Stimulated activated naive CD8-positive, alpha-beta T cell treated with anti-CD3 and anti-CD28 coated beads, Interleukin-15, Interleukin-2, amounts not matched to agents 100 U/mL and 50 U/mL, for 24 hours (primary cell): ENCODE measurements at regions not wholly inside any gene's neighbourhood (a gene's known extent, or its start where the extent isn't known, plus 50 kb on each side); places are given as distances from the start of the nearest gene placed in this dataset.
"Not testable (repeated sequence)": the region's sequence is repeated elsewhere in the genome, so short reads cannot be mapped to it uniquely, and the experiment has no call there.

ENCODE experiments used
- ATAC-seq: fragments of 150-1000 bp; cut with Tn5 transposase; one replicate; pipeline ENCODE4 v1.10.0; 2021
- DNase-seq: peaks from one replicate; pipeline ENCODE4 v3.0.0; 2021

DNA sequence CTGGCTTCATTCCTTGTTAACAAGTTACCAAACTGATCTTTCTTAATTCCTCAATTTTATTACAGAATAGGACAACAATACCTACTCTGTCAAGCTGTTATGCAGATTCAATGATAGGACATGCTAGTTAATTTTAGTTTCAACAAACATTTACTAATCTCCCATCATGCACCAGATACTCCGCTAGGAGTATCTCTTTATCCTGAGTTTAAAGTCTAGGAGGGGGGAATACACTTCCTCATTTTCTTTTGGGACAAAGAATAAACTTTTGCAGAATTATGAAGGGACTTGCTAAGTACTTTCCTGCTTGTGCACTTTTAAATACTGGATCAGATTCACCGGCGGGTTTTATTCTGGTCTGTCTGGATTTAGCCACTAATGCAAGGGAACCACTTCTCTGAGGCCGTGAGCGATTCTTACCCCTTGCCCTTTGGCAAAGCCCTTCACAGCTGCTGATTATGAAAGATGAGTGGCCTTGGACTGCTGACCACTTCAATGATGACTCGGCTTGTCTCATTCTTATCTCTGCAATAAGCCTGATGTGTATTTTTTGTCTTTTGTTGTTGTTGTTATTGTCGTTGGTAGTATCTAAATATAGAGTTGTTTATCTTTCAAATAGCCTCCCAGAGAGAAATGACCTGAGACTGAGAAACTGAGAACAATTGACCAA, 73.9 kb downstream of the RMI1 start:
- DNase-seq (no peak), ATAC-seq (no peak)

DNA sequence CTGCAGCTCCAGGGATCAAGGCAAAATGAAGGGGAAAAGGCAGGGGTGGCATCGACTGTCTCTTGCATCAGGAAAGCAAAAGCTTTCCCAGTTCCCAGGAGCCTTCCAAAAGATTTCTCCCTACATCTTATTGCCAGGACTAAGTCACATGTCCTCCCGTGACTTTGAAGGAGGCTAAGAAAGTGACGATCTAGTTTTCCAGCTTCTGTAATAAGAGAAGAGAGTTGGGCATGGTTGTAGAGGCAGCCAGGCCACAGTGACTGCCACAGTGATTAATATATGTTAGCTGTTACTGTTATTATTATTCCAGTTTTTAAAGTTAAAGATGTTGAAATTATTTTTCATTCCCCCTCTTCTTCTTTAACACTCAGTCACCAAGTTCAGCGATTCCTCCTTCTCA, 77.1 kb downstream of the RMI1 start:
- ATAC-seq: no peak
- no peak for DNase-seq

- ATAC-seq: no peak
- DNase-seq: no peak
These were observed 79.3 kb downstream of the RMI1 start for GRCh38 chr9:84059936-84060335.

GRCh38 chr9:84061613-84062193, 81.1 kb downstream of the RMI1 start:
- DNase-seq (no peak), ATAC-seq (no peak)

GRCh38 chr9:84062538-84062937, 81.9 kb downstream of the RMI1 start:
- DNase-seq (no peak), ATAC-seq (no peak)

- DNase-seq (no peak), ATAC-seq (no peak)
These were observed 87.2 kb downstream of the RMI1 start for GRCh38 chr9:84067821-84068220.

DNA sequence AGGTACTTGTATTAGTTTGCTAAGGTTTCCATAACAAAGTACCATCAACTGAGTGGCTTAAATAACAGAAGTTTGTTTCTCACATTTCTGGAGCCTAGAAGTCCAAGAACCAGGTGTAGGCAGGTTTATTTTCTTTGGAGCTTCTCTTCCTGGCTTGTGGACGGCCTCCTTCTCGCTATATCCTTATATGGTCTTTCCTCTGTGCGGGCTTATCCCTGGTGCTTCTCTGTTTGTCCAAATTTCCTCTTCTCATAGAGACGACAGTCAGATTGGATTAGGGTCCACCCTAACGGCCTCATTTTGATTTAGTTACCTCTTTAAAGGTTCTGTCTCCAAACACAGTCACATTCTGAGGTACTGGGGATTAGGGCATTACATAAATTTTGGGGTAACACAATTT, 88.3 kb downstream of the RMI1 start:
- ATAC-seq (no peak), DNase-seq (no peak)

- ATAC-seq: no peak
- DNase-seq: no peak
These were observed 90.0 kb downstream of the RMI1 start for GRCh38 chr9:84070590-84070989.

DNA sequence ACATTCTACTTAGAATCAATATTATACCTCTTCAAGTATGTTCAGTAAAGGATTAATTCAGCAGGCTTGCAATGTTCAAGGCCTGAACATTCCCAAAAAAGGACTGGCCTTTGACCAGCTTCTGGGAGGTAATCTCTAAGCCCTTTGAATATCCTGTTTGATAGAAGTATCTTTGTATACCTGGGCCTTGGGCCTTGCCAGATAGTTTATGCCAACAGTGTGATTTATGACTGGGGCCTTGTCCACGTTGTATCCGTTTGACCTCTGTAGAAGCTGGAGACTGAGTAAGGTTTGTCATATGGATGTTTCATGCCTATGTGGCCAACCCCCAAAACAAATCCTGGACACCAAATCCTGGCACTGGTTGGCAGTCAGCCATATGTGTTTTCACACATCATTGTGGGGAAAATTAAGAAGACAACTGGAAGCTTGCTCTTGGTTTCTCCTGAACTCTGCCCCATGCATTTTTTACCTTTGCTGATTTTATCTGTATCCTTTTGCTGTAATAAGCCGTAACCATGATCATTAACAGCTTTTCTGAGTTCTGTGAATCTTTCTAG, 92.1 kb downstream of the RMI1 start:
- DNase-seq (no peak), ATAC-seq (no peak)

GRCh38 chr9:84075004-84075403, 94.4 kb downstream of the RMI1 start:
- no peak for ATAC-seq
- DNase-seq: no peak

- DNase-seq (no peak), ATAC-seq (no peak)
These were observed 95.8 kb downstream of the RMI1 start for GRCh38 chr9:84076384-84076783.

DNA sequence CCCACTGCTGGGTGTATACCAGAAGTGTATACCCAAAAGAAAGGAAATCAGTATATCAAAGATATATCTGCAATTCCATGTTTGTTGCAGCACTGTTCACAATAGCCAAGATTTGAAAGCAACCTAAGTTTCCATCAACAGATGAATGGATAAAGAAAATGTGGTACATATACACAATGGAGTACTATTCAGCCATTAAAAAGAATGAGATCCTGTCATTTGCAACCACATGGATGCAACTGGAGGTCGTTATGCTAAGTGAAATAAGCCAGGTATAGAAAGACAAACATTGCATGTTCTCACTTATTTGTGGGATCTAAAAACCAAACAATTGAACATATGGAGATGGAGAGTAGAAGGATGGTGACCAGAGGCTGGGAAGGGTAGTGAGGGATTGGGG, 97.2 kb downstream of the RMI1 start:
- not testable (repeated sequence) for ATAC-seq

DNA sequence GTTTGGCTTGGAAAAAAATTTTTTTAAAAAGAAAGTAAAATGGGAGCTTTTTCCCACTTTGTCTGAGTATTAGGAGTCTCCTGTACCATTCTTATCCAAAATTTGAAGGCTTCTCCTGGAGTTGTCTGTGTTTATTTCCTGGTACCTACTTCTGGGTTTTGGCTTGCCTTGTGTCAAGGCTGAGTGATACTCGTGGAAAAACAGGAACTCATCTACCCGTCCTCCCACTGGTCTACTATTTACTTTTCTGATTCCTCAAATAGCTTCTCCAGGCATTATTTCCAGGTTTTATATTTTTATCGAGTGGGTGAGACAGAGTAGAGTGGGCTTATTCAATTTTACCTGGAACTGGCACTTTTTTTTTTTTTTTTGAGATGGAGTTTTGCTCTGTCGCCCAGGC, 99.4 kb downstream of the RMI1 start:
- ATAC-seq (no peak), DNase-seq (no peak)

More for the DNA sequence above, 97.2 kb downstream of the RMI1 start:
- not testable (repeated sequence) for DNase-seq

GRCh38 chr9:84101964-84102632, 121.5 kb downstream of the RMI1 start:
- ATAC-seq (no peak), DNase-seq (no peak)

DNA sequence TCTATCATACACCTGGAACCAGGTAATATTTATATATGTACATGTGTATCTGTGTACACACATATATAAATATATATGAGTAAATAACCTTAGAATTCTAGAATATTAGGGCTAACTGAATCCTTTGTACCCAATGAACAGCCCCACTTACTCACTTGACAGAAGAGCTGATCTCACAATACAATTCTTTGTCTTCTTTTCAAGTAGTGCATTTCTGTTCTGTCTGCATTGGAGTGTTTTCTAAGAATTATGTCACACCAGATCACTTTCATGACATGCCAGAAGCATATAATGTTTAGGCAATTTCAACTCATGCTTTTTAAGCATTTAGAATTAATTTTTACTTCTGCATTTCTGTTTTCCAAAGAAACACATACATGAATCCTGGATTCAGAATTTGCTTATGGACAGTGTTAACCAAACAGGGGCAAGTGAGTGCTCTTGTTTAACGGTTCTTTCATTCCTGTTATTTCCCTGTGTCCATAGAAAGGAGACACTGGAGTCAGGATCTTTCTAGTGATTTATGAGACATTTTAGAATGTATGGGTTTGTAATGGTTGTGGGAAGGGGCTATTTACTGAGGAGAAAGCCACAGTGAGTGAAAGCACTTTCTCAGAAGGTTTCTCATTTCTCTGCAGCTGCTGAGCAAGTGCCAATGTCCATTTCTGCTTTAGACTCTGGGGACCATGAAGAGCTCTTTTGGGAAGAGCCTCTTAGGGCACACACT, 123.2 kb downstream of the RMI1 start:
- DNase-seq (no peak), ATAC-seq (no peak)

GRCh38 chr9:84107081-84107480, 126.5 kb downstream of the RMI1 start:
- no peak for ATAC-seq
- DNase-seq: no peak

GRCh38 chr9:84107995-84108394, 127.4 kb downstream of the RMI1 start:
- DNase-seq (no peak), ATAC-seq (no peak)

DNA sequence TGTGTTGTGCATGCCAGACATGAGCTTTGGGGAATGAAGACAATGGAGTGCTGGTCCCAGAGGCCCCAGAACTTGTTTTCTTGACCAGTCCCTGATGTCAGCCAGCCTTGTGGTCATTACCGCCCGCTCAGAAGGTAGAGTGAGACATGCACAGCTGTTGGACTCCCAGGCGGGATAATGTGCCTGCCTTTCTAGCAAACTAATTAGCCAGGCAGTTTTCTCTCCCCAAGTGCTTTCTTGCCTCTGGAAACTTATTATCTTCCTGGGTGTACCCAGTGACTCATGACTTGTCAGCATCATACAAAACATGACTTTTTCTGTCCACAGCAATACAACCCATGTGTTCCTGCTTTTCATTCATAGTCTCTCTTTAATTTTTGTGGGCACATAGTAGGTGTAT, 131.1 kb downstream of the RMI1 start:
- DNase-seq (no peak), ATAC-seq (no peak)

DNA sequence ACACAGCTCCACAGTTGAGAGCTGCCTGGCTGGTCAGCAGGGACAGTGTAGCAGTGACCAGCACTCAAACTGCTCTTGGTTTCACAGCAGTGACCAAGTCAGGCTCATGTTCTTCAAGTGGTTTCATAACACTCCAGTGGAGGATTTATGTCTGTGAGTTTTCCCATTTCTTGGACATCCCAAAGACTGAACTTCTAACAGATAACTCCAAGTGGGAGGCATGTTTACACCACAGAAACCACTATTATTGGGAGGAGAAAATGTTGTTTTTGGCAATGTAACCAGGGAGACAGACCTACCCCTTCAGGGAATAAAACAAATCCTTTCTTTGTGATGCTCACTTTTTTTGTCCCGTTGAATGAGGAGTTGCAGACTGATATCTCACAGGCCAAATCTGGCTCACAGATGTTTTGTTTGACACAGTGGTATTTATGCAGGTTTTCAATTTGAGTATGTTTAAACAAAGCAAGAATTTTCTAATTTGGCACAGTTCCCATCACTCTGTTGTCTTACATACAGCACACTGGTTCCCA, 141.5 kb downstream of the RMI1 start:
- no peak for DNase-seq
- no peak for ATAC-seq

GRCh38 chr9:84122572-84122971, 142.0 kb downstream of the RMI1 start:
- ATAC-seq (no peak), DNase-seq (no peak)

DNA sequence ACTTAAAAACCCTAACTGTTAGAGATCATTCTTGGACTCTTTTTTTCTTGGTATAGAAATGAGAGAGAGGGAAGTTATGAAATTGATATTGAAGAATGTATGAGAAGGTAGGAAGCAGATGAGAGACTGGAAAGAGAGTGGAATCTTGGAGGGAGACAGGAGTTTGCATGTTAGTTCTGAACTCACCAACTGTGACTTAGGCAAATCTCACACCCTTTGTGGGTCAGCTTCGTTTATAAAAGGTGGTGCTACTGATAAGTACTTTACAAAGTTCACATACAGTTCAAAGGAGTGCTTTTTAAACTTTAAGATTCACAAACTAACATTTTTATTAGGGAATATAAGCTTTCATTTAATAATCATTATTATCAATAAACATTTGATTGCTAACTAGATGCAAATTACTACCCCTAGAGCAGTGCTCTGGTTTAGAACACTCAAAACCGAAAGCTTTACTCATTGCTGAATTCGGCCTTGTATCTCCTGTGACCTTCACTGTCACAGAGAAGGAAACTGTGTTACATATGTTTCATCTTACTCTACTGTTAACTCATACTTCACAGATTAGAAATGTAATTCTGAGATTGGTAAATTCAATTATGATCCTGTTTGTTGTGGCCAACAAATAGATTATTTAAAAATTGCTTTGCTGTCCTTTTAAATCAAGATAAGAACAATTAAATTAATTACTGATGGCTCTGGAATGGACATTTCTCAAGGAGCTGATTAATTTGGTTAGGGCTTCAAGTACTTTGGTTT, 143.2 kb downstream of the RMI1 start:
- no peak for ATAC-seq
- no peak for DNase-seq

DNA sequence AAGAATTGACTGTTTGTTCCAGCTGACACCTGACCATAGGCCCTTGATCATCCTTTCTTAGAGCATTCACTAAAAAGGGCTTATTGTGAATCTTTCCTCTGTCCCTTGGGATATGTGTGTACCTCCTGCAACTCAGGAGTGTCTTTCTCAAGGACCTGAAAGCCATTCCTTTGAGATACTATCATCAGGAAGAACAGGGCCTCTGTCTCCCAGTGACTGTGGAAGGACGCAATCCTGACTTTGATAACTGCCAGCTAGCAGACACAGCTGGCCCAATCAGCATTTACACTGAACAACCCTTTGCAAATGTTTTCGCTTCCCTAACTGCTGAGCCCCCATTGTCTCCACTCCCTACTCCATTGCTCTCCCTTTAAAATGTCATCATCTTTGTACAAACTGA, 144.4 kb downstream of the RMI1 start:
- ATAC-seq (no peak), DNase-seq (no peak)
